ENCODE measurements at regions not wholly inside any gene's neighbourhood (a gene's known extent, or its start where the extent isn't known, plus 50 kb on each side); places are given as distances from the start of the nearest gene placed in this dataset.

DNA sequence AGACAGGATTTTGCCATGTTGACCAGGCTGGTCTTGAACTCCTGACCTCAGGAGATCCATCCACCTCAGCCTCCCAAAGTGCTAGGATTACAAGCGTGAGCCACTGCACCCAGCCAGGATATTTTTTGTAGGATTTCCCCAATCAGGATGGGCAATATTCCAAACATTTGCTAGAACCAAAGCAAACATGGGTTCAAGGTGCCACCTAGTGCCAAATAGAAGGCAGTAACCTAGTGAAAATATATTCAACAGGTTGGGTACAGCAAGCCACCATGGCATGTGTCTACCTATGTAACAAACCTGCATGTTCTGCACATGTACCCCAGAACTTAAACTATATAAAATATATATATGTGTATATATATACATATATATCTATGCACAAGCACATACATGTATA is 185.9 kb upstream of the CADM2 start:
- TF ChIP-seq POLR2A (IDR thresholded peaks at IDR 0.05) (no peak), CTCF (IDR thresholded peaks at IDR 0.05) (no peak)

All from Peyer's patch (tissue), 4 donors.